CD4-positive, alpha-beta T cell treated with Interleukin-6 at 100 ng/mL for 8 hours (primary cell): ENCODE measurements at regions not wholly inside any gene's neighbourhood (a gene's known extent, or its start where the extent isn't known, plus 50 kb on each side); places are given as distances from the start of the nearest gene placed in this dataset.
"Not testable (repeated sequence)": the region's sequence is repeated elsewhere in the genome, so short reads cannot be mapped to it uniquely, and the experiment has no call there.

Experiments used
- DNase-seq: peaks from one replicate; pipeline ENCODE4 v3.0.0-alpha.2; 2020; ENCODE audit warnings: mixed read lengths, low spot score

DNA sequence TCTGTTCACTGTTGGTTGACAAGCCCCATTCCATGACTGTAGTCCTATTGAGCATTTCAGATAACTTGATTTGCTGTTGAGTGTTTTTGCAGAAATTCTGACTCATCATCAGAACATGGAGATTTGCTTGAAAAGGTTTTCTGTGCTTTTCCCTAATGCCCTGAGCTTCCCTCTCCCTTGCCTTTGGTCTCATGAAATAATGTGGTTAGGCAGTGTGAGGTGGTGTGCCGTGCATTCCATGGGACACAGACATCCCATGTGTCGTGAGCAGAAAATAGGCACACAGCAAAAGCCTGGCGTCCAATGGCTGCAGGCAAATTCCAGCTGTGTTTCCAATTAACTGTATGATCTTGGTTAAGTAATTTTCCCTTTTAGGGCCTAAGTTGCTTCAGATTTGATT is 197.4 kb downstream of the DLEU7 start:
- DNase-seq, result no peak

DNA sequence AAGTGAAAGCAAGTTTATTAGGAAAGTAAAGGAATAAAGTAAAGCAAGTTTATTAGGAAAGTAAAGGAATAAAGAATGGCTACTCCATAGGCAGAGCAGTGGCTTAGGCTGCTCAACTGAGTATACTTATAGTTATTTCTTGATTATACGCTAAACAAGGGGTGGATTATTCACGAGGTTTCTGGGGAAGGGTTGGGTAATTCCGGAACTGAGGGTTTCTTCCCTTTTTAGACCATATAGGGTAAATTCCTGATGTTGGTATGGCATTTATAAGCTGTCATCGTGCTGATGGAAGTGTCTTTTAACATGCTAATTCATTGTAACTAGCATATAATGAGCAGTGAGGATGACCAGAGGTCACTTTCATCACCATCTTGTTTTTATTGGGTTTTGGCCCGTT is 194.3 kb downstream of the DLEU7 start:
- DNase-seq, result no peak

DNA sequence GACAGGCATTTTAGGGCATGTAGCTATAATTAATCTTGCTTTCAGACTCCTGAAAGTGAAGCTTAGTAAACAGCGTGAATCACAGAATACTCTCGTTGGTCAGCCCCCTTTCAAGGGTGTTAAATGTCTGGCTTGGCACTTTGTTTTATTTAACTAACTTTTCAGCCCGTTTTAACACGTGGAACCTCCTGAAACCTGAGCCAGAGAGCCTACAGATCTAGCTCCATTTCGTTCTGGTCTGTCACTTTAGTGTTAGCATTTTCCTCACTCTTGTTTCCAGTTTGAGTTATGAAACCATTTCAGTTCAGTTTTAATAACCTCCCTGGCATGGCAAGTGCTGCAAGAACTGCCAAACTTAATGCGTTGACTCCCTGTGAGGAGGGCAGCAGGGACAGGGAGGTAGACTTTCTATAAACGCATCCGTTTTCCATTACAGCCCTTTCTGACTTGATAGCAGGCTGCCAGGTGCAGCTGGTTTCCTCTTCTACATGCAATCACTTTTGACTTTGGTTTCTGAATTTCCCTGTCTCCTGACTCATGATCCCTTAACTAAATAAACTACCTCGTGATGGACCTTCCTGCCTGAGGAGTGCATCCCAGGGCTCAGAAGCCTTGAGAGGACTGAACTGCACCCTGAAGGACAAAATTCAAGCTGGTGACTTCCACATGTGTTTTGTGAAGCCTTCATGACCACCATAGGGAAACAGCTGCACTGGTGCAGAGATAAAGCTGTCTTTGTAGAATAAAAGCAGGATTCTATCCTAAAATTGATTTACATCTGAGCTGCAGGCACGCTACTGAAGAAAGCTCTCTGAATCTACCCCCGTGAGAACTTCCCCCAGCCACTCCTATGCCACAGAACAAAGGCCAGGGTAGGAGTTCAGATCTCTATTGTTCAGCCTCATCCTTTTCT is 192.6 kb downstream of the DLEU7 start:
- no peak for DNase-seq

DNA sequence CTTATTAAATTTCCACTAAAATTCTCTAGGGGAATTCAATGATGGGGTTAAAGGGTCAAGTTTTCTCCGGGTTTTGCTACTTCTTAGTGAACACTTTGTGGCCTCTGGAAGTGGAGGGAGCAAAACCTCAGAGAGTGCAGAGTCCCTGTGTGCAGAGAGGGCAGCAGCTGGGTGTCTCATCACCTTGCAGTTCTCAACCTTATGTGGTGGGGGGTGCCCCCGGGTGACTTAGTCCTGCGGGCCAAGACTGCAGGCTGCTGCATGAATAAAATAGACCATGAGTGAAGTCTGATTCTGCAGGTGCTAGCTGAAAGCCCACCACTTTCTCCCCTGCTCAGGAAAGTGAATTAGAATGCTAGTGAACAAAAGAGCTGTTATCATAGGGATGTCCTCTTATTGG is 191.6 kb downstream of the DLEU7 start:
- no peak for DNase-seq

DNA sequence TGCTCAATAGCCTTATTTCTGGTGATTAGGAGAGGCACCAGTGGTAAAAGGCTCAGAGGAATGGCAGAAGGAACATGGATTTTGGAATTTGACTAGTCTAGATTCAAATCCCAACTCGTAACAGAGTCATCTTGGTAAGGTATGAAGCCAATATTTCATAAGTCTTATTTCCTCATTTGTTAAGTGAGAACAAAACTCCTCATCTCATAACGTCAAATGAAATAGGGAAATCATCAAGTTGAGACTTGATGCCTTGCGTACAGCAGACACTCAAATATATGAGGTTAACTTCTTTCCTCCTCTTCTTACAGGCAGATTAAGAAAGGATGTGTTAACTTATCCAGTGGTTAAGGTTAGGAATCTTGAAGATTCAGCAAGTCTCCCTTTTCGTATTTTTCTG is 189.2 kb downstream of the DLEU7 start:
- no peak for DNase-seq

DNA sequence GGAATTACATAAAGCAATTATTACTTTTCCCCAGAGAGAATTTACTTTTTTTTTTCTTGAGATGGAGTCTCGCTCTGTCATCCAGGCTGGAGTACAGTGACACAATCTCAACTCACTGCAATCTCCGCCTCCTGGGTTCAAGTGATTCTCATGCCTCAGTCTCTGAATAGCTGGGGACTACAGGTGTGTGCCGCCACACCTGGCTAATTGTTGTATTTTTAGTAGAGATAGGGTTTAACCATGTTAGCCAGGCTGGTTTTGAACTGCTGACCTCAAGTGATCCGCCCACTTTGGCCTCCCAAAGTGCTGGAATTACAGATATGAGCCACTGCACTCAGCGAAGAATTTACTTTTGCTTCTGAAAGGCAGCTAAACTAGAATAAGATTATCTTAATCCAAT is 181.6 kb downstream of the DLEU7 start:
- not testable (repeated sequence) for DNase-seq

DNA sequence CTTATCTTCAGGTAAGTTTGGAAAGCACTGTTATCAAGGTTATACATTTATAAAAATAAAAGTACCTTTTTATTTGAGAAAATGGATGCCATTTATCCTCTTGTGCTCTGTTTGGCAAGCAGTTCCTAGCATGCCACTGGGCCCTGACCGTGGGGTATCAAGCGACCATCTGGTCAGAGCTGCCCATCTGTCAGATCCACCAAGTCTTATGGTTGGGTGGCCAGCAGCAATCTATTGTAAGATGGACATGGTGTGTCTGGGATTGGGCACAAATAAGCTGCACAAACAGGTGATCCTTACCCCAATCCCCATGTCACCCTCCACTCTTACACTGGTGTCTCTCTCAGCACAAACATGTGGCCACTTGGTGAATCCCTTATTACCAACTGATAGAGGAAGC is 178.5 kb downstream of the DLEU7 start:
- DNase-seq, result no peak

DNA sequence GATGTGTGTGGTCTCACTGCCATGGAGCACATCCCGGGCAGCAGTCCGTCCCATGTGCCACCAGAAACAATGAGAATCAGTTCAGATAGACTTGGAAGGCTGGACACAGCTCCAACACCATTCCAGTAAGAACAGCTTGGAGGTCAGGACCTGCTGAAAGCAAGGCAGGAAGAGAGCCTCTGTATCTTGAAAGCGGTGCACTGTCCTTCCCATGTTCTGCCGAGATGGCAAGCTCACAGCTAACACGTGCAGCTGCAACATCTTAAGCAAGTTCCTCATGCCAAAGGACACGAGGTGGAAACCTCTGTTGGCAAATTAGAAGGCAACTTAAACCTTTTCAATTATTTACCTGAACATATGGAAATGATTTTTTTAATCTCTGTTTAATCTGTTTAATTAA is 175.4 kb downstream of the DLEU7 start:
- DNase-seq, result no peak

DNA sequence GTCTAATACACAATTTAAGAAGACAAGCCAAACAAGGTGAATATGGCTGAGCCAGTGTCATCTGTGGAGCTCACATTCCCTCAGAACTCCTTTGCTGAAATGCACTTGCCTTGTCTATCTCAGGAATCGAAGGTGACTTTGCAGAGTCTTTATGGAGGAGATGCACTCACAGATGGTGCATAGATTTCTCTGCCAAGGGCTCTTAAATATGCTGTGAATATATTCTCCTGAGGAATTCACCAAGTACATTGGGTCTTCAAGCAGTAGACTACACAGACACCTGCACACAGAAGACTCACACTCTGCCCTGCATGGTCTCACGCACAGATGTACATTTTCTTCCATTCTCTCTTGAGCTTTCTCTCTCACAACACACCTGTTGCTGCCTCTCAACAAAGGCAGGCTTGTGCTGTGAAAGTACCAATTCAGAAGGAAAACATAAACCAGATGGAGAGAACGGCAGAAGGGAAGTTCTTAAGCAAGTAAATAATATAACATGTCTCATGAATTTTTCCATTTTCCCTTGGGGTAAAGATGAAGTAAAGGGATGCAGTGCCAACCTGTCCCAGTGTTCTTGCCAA is 174.7 kb downstream of the DLEU7 start:
- no peak for DNase-seq

DNA sequence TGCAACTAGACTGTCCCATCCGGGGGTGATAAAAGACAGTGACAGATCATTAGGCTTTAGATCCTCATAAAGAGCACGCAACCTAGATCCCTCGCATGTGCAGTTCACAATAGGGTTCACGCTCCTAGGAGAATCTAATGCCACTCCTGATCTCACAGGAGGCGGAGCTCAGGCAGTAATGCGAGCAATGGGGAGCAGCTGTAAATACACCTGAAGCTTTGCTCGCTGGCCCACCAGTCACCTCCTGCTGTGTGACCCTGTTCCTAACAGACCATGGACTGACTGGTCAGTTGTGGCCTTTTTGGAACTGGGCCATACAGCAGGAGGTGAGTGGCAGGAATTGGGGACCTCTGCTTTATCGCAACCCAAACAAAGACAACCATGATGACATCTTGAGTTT is 173.2 kb downstream of the DLEU7 start:
- no peak for DNase-seq

DNA sequence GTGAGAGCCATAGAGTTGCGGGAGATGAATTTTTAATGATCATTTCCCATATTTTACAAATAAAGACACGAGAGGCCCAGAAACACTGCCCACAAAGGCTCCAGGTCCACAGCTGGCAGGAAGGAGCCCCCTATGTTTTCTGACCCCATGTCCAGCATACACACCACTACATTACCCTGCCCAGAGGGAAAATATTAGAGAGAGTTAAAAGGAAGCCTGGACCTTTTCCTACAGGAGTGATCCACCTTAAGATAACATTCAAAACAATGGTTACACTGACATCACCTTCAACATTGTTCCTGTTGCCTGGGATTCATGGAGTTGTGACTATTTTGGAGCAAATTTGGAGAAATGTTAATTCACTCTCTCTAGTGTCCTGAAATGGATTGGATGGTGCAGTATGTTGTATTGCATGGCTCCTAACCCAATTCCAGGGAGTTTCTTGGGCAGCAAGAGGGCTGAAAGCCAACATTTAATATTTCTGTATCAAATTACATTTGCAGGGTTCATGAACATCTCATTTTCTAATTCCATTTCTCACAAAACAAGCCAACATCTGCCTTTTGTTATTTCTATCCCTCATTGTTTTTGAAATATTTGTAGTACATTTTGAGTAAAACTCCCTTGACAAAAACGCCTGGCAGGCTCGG is 172.5 kb downstream of the DLEU7 start:
- no peak for DNase-seq

DNA sequence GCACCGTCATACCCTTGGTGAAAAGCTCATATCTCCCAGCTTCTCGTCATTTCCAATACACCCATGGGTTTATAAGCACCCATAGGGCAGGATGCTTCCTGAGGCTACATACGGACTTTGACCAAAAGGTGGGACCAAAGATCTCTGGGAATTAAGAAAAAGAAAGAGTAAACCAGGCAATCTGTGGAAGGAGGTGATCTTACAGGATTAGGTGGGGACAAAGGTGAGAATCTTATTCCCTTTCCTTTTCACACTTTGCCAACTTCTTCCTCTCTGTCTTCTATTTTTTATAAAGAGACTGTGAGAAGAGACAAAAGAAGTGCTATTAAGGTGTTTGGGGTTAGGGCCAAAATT is 172.0 kb downstream of the DLEU7 start:
- no peak for DNase-seq

DNA sequence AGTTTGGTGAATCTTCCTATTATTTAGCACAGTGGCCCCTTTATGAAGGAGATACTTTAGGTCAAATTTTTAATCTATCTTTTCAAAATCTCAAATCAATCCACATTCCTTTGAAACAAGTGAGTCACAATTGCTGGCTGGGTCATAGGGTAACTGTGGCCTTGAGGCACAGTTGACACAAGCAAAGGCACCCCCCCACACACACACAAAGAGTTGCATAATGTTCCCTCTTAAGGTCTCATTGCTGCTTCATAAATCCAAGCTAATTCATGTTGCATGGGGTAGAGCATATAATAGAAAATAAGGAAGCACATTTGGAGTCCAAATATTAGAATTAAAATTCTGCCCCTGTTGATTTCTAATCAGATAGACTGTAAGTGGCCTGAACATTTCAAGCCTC is 171.5 kb downstream of the DLEU7 start:
- no peak for DNase-seq

DNA sequence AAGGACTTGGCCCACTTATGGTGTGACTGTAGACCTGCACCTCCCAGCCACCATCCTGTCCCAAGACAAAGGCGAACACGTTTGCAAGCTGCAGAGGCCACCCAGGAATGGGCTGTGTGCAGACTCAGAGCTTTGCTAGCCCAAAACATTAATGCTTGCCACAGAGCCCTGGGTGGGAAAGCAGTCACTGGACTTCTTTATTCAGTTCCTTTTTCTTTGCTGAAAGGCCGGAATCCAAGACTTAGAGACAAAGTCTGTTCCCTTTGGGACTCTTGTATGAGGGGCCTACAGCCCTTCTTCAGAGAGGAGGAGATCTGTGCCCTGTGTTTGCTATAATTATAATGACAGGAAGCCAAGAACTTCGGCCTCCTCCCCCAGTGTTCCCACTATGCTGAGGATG is 167.8 kb downstream of the DLEU7 start:
- no peak for DNase-seq

DNA sequence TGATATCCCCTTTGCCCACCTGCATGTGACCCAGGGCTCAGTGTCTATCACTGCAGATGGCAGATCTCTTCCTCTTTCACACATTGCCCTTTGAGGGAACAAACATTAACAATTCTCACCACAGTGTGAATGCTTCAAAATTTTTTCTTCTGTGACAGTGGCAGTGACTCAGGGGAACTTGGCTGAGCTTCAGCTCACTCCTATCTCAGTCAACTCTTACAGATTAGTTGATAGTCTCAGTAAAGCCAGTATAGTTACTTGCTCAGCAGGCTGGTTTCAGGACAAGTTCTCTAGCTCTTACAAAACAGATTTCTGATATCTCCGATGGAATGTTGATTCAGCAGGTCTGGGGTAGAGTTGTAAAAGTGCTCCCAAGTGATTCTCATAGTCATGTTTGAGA is 166.9 kb downstream of the DLEU7 start:
- DNase-seq, result no peak

DNA sequence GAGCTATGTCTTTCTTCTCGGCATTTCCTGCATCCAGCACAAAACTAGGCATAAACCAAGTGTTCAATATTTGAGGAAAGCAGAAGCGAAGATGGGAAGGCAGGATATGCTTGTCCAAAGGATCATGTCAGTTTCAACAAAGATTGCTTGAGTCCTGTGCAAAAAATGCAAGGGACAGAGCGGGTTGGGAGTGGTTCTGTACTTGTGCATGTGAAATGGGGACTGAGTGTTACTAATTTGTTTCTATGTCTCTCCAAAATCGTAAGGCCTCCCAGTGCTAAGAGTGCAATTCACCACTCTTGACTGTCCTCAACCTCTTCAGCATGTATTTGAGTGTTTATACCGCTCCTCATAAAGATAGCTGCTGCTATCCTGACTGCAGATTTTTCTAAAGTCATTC is 166.2 kb downstream of the DLEU7 start:
- no peak for DNase-seq

DNA sequence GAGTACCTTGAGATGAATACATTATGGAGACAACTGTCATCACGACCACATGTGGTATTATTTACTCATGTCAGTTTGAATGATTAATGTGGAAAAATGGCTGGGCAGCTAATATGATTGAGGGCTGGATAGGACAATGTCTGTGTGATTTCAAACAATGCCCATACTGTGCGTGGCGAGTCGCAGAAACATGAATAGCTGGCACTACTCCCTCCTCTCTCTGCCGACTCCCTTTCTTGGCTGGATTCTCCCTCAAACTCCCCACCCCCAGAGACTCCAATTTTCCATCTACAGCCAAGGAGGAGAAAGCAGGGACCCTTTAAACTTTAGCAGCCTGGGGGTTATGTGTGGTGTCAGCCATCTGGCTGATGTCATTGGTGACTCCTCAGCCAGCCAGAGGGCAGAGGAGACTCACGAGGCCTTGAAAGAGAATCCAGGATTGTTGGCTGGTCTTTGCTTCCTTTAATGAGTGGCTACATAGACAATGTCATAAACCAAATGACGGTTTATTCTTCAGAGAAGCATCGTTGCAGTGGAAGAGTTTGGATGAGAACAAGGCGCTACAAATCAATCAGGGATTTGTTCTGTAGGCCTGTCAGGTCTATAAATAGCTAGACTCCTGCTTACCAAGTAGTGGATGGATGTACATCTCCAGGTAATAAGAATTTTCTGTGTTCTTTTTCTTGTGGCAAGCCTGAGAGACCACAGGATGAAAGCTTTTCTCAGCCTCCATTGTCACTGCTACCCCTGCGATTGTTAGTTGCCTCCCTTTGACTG is 165.6 kb downstream of the DLEU7 start:
- no peak for DNase-seq

DNA sequence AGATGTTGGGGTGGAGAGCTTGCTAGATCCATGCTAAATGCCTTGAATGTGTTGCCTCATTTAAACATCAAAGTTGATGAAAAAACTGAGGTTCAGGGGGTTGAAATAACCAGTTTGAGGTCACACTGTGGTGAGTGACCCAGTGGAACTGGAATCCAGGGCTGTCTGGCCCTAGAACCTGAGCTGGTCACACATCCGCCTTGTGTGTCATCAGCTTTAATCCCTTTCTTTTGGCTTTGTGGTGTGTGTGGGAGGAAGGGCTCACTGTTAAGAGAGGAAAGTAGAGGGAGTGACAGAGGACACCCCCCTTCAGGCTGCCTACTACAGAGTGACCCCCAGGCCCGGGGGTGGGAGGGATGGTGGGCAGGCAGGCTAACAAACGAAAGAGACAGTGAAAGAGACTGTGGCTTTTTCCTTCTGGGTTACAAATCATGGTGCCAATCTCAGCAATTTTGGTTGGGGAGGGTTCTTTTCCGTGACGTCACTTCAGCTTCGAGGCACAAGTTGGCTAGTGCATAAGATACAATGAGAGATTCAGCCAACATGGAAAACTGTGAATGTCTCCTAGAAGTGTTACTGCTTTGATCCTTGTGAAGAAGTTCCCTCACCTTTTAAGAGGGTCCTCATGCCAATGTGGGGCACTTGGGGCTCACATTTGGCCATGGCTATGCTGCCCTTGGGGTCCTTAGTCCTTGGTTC is 164.9 kb downstream of the DLEU7 start:
- no peak for DNase-seq

DNA sequence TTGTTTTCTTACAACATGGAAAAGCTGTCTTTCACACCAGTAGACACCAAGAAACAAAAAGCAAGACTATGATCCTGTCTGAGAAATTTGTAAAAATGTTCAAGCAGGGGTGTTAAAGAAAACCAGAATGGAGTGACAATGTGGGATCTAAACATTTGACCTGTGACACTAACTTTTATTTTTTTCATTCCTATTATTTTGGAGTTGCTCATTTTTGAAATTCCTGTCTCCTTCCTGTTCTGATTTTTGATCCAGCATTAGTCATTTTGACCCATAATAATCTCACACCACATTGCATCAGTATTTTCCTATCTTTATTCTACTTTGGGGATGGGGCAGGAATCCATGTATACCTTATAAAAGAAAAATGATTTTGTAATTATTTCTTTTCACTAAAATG is 164.2 kb downstream of the DLEU7 start:
- no peak for DNase-seq

DNA sequence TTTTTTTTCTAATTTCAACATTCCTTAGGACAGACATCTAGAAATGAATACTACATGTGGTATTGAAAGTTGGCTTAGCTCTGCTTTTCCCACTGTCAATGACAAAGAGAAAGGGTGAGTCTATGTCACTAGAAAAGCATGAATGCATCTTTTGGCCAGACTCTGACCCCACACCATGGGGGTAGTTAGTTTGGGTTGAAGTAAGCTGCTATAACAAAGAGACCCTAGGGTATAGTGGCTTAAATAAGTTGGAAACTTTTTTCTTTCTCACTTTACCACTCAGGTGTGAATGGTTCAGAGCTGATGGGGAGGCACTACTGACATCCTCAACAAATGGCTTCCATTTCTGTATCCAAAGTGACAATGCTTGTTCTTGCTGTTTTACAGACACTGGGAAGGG is 161.5 kb downstream of the DLEU7 start:
- DNase-seq, result no peak

DNA sequence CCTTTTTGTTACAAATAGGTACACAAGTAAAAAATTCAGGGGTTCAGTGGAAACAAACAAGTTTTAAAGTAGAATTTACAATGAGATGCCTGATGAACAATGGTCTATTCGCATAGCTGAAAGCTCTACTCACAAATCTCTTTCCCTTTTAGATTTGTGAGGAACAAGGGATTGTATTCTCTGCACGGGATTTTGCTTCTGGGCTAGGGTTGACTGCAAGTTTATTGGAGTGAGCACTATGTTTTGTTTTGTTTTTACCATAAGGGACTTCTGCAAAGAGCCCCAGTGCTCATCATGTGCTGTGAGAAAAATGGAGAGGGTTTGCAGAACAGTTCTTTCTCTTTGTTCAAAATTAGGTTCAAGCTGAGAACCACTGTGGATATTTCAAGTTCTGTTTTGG is 160.5 kb downstream of the DLEU7 start:
- no peak for DNase-seq

DNA sequence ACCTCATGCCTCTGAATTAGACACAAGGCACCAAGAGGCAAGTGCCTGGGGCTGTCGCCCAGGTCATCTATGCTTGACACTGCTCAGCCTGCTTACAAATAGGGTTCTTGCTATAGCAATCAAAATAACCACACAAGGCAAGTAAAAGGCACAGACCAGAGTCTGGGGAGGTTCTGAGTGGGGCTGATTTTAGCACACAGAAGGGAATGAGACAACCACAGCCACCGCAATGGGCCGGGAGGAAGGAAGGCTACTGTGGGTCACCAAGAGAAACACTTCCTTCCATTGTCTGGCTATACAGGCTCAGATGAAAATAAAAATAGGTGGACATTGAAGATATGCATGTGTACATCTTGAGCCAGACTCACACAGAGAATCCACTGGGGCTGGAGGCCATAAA is 159.1 kb downstream of the DLEU7 start:
- DNase-seq, result no peak
